AG09309 (cell line): ENCODE measurements at regions not wholly inside any gene's neighbourhood (a gene's known extent, or its start where the extent isn't known, plus 50 kb on each side); places are given as distances from the start of the nearest gene placed in this dataset.

Source experiments
- DNase-seq: peaks from one replicate; pipeline ENCODE4 v3.0.0-alpha.2; 2010; ENCODE audit warnings: low read depth
- H3K4me3 ChIP-seq: 2 replicates; pipeline ENCODE4 v1.5.1; 2011; ENCODE audit warnings: mild to moderate bottlenecking, low read depth, low read length, moderate library complexity; ENCODE audit not compliant: control insufficient read depth
- CTCF ChIP-seq: IDR thresholded peaks from 2 replicates; pipeline ENCODE4 v1.5.1; 2011; ENCODE audit warnings: mild to moderate bottlenecking, low read depth, low read length, inconsistent platforms; ENCODE audit not compliant: insufficient read depth, control insufficient read depth; ENCODE audit errors: missing control alignments

GRCh38 chr4:81687471-81687870 is 215.8 kb upstream of the RASGEF1B start:
- DNase-seq: no peak
- no peak overlapping the region for H3K4me3 ChIP-seq
- no peak for TF ChIP-seq CTCF

- no peak for DNase-seq
- no peak overlapping the region for H3K4me3 ChIP-seq
- no peak for TF ChIP-seq CTCF
These were observed 213.4 kb upstream of the RASGEF1B start for GRCh38 chr4:81685104-81685503.

GRCh38 chr4:81684352-81684751 is 212.6 kb upstream of the RASGEF1B start:
- no peak for TF ChIP-seq CTCF
- no peak for DNase-seq
- H3K4me3 ChIP-seq: no peak overlapping the region

- no peak for TF ChIP-seq CTCF
- no peak for DNase-seq
- H3K4me3 ChIP-seq: no peak overlapping the region
These were observed 210.8 kb upstream of the RASGEF1B start for GRCh38 chr4:81682492-81682891.

- no peak overlapping the region for H3K4me3 ChIP-seq
- no peak for TF ChIP-seq CTCF
These were observed 207.6 kb upstream of the RASGEF1B start for GRCh38 chr4:81679315-81679714.

GRCh38 chr4:81678801-81679200 is 207.1 kb upstream of the RASGEF1B start:
- TF ChIP-seq CTCF: no peak
- H3K4me3 ChIP-seq: no peak overlapping the region
- DNase-seq: no peak

More at GRCh38 chr4:81679315-81679714, 207.6 kb upstream of the RASGEF1B start:
- DNase-seq: no peak

- no peak overlapping the region for H3K4me3 ChIP-seq
- TF ChIP-seq CTCF: no peak
- DNase-seq: no peak
These were observed 204.8 kb upstream of the RASGEF1B start for GRCh38 chr4:81676537-81676936.
